Type B pancreatic cell (in vitro differentiated cells): ENCODE measurements at regions not wholly inside any gene's neighbourhood (a gene's known extent, or its start where the extent isn't known, plus 50 kb on each side); places are given as distances from the start of the nearest gene placed in this dataset.

Source experiments
- DNase-seq: peaks from one replicate; pipeline ENCODE4 v3.0.0; 2021; ENCODE audit warnings: mixed read lengths; ENCODE audit not compliant: unreplicated experiment; ENCODE audit errors: extremely low spot score
- H3K27ac Mint-ChIP-seq: 2 replicates; pipeline ENCODE4 v1.8.0; 2021; ENCODE audit warnings: mild to moderate bottlenecking, mixed read lengths
- H3K27me3 Mint-ChIP-seq: 2 replicates; pipeline ENCODE4 v1.8.0; 2021; ENCODE audit warnings: mixed read lengths
- H3K36me3 Mint-ChIP-seq: 2 replicates; pipeline ENCODE4 v1.8.0; 2021; ENCODE audit warnings: mixed read lengths
- H3K4me1 Mint-ChIP-seq: one replicate; pipeline ENCODE4 v1.8.0; 2021; ENCODE audit warnings: mixed read lengths; ENCODE audit not compliant: unreplicated experiment
- H3K4me3 Mint-ChIP-seq: 2 replicates; pipeline ENCODE4 v1.8.0; 2021; ENCODE audit warnings: mild to moderate bottlenecking, mixed read lengths
- H3K9me3 Mint-ChIP-seq: 2 replicates; pipeline ENCODE4 v1.8.0; 2021; ENCODE audit warnings: mixed read lengths
- TF ChIP-seq, protein P1 (sequence below): fragments of 200-600 bp; sonication (generic); conservative IDR thresholded peaks from 2 replicates; pipeline ENCODE4 v1.5.0; 2021; ENCODE audit warnings: antibody characterized with exemption, mild to moderate bottlenecking

DNA sequence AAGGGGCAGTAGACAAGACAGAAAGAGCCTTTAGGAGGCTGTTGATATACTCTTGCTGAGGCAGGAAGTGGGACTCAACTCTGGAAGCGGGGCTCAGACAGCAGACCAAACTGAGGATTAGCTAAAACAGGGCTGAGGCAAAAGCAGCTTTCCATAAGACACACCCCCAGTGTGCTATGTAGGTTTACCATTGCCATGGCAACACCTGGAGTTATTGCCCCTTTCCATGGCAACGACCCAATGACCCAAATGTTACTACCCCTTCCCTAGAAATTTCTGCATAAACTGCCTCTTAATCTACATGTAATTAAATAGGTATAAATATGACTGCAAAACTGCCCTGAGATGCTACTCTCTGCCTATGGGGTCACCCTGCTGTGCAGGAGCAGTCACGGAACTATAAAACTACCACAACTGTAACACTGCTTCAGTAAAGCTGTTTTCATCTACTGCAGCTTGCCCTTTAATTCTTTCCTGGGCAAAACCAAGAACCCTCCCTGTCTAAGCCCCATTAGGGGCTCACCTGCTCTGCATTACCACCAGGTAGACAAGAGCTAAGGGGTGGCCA, 348.4 kb upstream of the PODXL start:
- no peak for DNase-seq
- H3K4me1 Mint-ChIP-seq = no peaks in the 10 kb centered on the region
- no peaks in the 10 kb centered on the region for H3K9me3 Mint-ChIP-seq
- H3K27me3 Mint-ChIP-seq = peaks cover 36% of the 10 kb centered on the region
- H3K4me3 Mint-ChIP-seq = no peak overlapping the region
- TF ChIP-seq, protein P1, sequence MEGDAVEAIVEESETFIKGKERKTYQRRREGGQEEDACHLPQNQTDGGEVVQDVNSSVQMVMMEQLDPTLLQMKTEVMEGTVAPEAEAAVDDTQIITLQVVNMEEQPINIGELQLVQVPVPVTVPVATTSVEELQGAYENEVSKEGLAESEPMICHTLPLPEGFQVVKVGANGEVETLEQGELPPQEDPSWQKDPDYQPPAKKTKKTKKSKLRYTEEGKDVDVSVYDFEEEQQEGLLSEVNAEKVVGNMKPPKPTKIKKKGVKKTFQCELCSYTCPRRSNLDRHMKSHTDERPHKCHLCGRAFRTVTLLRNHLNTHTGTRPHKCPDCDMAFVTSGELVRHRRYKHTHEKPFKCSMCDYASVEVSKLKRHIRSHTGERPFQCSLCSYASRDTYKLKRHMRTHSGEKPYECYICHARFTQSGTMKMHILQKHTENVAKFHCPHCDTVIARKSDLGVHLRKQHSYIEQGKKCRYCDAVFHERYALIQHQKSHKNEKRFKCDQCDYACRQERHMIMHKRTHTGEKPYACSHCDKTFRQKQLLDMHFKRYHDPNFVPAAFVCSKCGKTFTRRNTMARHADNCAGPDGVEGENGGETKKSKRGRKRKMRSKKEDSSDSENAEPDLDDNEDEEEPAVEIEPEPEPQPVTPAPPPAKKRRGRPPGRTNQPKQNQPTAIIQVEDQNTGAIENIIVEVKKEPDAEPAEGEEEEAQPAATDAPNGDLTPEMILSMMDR = no peak
- H3K27ac Mint-ChIP-seq = no peak overlapping the region
- H3K36me3 Mint-ChIP-seq = no peaks in the 10 kb centered on the region

DNA sequence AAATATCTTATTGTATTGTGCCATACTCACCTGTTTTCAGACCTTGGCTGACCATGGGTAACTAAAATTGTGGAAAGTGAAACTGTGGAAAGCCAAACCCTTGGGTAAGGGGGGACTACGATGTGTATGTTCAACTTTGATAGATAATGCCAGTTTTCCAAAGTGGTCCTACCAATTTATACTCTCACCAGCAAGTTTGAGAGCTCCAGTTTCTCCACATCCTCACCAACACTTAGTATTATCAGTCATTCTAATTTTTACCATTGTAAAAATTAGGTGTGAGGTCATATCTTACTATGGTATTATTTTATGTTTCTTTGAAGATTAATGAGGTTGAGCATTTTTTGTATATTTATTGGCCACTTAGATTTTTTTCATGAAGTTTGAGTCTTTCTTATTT, 346.9 kb upstream of the PODXL start:
- DNase-seq = no peak
- no peaks in the 10 kb centered on the region for H3K36me3 Mint-ChIP-seq
- no peak overlapping the region for H3K4me3 Mint-ChIP-seq
- H3K27ac Mint-ChIP-seq = no peak overlapping the region
- TF ChIP-seq, protein P1 = no peak
- H3K9me3 Mint-ChIP-seq = no peaks in the 10 kb centered on the region
- H3K4me1 Mint-ChIP-seq = no peaks in the 10 kb centered on the region
- H3K27me3 Mint-ChIP-seq = peaks cover 39% of the 10 kb centered on the region

DNA sequence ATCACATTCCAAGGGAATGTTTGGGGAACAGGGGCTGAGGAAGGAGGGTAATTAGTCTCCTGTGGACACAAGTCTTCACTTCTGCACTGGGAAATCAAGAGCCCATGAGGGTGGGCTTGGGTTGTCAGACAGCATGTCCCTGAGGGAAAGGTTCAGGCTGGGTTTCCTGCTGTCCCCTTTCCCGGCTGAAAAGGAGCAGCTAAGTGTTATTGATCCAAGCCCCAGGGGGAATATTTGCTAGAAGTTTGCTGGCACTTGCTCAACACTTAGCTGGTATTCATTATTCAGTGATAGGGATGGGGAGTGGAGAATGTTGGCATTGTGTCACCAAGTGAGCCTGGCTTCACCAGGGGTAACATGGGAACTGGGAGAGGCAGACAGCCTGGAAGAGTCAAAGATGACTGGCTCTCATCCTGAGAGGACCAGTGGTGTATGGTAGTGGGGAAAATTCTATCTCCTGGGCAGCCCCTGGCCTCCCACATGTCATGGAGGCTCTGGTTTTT, 344.4 kb upstream of the PODXL start:
- Mint-ChIP-seq H3K27me3 (peaks cover 27% of the 10 kb centered on the region), H3K27ac (no peak overlapping the region), H3K4me3 (no peak overlapping the region), H3K9me3 (no peaks in the 10 kb centered on the region), H3K36me3 (no peaks in the 10 kb centered on the region), H3K4me1 (peaks cover 16% of the 10 kb centered on the region)
- DNase-seq = no peak
- TF ChIP-seq, protein P1 = no peak

DNA sequence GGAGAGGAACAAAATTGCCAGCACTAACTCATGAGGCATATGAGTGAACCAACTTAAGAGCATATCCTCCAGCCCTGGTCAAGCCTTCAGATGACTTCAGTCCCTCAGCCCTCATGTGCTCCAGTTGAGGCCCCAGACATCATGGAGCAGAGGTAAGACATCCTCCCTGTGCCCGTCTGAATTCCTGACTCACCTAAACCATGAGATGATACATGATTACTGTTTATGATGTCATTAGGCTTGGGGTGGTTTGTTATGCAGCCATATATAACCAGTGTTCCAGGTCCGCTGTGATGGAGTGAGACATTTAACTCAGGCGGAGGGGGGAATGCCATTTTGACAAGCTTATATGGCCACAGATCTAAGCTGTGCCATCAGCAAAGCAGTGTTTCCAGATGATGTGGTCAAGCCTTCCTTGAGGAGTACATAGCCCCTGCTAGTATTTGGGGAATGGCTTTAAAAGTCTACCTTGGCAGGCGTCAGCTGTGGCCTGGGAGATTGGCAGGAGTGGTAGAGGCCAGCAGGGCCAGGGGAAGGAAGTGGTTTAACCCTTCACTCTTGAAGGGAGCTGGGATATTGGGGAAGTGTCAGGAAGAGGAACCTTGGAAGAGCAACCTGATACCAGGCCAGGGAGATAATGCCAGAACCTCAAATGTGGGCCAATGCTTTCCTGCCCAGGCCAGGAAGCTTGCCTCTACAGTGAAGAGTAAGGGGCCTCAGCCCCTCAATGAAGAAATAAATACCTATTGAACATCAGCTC, 343.0 kb upstream of the PODXL start:
- peaks cover 23% of the 10 kb centered on the region for H3K4me1 Mint-ChIP-seq
- no peak overlapping the region for H3K4me3 Mint-ChIP-seq
- no peak overlapping the region for H3K27ac Mint-ChIP-seq
- TF ChIP-seq, protein P1 = no peak
- peaks cover 33% of the 10 kb centered on the region for H3K27me3 Mint-ChIP-seq
- H3K9me3 Mint-ChIP-seq = peaks cover 12% of the 10 kb centered on the region
- H3K36me3 Mint-ChIP-seq = no peaks in the 10 kb centered on the region
- DNase-seq = no peak

DNA sequence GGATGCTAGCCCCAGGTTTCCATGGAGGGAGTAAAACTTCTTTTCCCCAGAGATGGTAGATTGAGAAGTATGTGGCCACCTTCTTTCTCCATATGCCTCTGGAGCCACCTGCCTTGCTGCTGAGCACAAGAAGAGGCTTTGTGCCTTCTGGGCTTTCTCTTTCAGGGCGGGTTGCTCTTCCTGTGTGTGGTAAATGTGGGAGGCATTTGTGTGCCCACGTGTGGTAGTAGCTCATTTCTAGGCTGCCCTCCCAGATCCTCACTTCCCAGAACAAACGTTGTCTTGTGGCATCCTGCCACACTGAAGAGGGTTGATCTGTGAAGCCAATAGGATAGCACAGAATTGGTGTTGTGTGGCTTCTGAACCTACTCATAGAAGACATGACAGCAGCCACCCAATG, 342.0 kb upstream of the PODXL start:
- Mint-ChIP-seq H3K27me3 (peaks cover 42% of the 10 kb centered on the region), H3K4me3 (no peak overlapping the region), H3K36me3 (no peaks in the 10 kb centered on the region), H3K4me1 (peaks cover 23% of the 10 kb centered on the region), H3K9me3 (peaks cover 12% of the 10 kb centered on the region), H3K27ac (no peak overlapping the region)
- TF ChIP-seq, protein P1 = no peak
- DNase-seq = no peak
